HG03097 (cell line): ENCODE measurements at regions not wholly inside any gene's neighbourhood (a gene's known extent, or its start where the extent isn't known, plus 50 kb on each side); places are given as distances from the start of the nearest gene placed in this dataset.

Experiments used
- ATAC-seq: cut with Tn5 transposase; IDR thresholded peaks from one replicate; pipeline ENCODE4 v1.9.1; 2021; ENCODE audit not compliant: unreplicated experiment, low FRiP score

DNA sequence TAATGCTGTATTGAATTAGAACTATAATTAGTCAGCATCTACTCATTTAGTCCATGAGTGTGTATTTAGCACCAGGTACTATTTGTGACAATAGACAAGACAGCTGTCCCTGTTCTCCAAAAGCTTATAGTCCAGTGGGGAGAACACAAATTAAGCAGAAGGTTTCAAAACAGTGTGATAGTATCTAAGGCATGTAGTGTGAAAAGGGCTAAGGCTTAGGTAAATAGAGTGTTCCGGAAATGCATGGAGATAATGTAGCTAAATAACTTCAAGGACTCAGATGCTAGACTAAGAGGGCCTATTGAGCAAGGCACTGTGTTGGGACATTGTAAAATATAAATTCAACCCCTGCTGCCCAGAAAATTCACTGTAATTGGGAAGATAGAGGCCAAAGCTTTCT, 144.1 kb upstream of the MIR17HG start:
- no peak for ATAC-seq

DNA sequence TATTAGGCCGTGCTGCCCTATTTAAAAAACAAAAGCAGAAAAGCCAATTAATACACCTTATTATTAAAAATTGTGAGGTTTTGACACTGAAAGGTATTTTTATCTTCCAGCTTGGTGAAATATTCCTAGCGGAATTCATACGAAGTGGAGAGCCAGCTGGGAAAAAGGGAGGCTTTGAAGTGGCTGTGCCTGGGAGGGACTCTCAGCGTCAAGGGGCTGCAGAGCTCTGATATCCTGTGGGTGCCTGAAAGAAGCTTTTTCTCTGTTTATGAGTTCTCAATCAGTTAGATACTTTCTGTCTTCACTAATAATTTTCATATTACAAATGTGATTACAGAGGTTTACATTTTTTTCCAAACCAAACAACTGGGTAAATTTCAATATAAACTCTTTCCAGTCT, 140.2 kb upstream of the MIR17HG start:
- ATAC-seq: no peak

DNA sequence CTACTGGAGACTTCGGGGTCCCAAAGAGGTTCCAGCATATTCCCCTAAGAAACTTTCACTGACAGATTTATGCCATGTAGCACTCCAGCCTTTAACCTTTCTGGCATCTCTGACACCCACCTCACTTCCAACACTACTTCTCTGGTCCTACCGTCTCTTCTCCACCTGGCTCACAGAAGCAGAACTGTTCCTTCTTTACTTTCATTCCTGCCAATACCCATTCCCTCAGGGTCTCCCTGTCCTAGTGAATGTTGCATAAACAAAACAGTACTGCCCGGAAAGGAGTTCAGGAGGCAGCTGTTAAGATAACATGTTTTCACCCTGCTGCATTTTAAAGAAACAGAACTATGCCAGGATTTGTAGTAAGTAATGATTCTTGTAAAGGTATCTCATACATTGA, 136.0 kb upstream of the MIR17HG start:
- ATAC-seq: no peak

DNA sequence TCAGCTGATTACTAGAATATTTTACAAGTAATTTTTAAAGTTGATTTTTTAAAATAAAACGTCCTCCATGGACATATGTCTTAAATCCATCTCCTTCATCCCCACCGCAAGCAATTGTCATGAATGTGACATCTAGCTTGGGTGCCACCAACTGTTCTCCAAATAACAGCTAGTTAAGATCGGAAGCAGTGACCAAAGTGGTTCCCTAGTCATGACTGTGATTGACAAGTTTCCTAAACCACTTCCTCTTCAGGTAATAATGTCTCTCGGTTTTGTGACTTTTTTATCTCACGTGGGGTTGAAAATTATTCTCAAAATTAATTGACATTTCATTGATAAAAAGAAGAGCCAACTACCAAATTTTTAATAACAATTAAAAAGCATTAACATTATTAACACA, 135.3 kb upstream of the MIR17HG start:
- ATAC-seq: no peak

DNA sequence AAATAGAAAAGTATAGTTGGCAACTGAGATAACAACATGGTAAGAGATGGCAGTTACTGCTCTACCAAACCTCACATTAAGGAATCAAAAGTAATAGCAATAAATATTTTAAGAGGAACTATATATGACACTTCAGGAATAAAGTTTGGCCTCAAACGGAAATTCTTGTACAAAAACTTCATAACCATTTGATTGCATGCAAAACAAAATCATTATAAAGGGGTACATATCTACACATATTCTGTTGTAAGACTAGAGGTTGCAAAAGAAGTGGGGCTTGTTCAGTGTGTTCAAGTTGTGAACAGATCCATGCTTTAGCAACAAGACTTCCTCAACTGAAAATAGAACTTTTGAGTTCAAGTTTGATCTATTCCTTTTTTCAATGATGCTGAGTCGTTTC, 133.5 kb upstream of the MIR17HG start:
- ATAC-seq: no peak

DNA sequence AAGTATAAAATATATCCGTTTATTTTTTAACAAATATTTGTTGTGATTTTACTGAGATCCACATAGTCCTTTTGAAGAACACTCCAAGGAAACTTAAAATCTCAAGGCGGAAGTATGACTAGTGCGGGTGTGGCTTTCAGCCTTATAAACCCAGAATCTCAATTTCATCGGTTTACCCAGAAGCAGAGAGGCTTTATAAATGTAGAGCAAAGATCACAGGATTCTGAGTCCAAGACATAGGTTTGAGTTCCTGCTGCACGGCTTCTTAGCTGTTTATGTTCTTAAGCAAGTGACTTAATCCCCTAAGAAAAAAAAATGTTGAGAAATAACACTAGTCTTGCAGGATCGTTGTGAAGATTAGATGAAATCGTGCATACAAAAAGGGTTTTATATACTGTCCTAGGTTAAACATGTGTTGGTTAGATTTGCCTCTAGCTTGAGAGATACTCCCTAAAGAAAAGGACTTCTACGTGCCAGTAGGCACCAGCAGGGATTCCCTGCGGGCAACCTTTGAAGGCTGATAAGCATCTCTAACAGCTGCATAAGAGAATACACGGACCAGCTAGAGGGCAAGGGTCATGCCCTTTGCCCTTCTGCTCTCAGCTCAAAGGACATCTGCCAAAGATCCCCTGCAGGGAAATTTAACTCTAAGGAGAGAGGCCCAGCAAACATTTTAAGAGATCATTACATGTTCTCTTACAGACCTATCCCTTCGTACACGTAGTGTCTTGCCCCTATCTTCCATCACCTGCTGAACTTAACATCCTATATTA, 130.4 kb upstream of the MIR17HG start:
- ATAC-seq: no peak

DNA sequence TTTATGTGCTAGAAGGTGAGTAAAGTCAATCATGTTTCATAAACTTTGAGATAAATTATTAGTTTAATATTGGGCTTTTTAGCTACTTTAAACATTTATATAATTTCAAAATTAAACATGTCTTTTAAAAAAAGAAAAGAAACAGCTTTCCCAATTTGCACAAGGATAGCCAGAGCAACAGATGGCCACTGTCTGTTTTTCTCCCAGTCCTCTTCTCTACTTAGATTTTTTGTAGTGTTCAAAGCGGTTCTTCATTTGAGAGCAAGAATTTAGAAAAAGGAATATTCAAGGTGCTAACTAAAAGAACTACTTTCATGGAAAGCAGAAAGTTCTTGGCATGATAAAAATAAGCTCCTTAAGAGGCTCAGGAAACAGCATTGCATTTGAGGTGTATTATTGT, 128.3 kb upstream of the MIR17HG start:
- no peak for ATAC-seq

DNA sequence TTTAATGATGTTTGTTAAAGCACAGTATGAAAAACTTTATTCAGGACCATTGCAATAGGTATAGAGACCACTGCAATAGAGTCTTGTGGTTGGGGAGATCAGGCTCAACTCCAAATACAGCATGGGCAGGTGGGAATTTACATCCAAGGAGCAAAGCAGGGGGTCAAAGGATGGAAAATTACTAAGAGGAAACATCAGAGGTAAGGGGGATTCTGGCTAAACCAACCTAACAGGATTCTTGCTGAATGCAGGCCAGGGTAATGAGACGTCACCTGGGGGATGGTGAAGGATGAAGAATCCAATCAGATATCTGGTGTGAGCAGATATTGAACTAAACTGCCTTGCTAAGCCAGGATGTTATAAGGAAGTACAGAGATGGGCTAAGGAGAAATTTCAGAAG, 126.6 kb upstream of the MIR17HG start:
- no peak for ATAC-seq

DNA sequence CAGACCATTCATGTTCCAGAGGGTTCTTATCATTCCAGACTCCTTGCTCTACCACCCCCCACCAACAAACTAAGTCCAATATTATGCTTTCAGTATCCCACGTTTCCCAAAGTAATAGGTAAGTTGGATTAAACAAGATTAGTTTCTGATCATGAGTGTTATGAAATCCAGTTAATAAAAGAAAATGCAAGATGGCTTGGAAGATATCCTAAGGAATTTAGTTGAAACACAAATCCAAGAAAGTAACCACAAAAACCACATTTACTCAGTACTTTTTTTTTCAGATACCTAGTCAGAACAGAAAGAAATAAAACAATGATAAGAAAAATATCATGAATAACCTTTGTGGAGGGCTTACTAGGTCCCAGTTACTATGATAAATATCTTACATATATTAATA, 119.4 kb upstream of the MIR17HG start:
- ATAC-seq: no peak

DNA sequence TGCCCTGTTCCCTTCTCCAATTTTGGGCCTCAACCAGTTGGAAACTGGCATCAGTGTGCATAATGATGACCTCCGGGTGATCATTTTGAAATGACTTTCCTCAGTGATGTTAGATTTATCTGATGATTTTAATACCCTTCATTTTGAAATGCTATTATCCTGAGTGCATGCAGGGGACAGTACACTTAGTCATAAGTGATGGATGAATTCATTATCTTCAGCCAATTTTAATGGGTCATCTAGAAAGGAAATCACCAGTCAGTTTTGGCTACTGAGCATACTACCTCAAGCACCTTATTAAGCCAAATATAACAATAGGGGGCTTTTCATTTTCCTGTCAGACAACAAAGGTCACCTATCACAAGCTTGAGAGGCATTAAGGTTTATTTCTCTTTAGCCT, 118.5 kb upstream of the MIR17HG start:
- no peak for ATAC-seq

DNA sequence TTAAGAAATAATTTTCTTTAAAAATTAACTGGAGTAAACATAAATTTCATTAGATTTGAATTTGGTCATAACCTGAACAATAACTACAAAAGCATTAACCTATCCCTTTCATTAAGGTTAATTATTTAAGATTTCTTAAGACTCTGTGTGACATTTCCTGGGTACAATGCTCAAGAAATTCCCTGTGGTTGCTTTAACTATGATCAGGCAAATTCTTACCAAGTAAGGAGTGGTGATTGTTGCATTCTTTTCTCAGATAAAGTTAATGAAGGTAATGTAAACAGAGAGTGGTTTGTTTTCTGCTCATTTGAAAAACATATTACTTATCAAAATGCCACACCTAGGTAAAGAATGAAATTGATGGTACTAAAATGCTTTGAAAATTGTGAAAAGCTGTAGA, 114.8 kb upstream of the MIR17HG start:
- ATAC-seq: no peak

DNA sequence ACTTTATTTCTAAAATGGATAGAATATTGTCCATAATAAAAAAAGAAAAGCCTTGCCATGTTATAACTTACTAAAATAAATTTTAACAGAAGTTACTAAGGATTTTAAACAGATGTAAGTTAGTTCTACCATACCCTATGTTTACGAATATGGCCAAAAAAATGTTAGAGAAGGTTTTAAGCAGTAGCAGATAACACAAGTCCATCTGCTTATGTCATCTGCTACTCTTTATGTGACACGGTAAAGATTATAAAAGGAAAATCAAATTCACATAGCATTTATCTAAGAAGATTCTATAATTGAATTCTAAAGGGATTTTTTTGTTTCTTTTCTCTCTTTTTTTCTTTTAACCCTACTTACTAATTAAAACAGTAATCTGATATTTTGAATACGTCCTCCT, 114.2 kb upstream of the MIR17HG start:
- ATAC-seq: no peak

DNA sequence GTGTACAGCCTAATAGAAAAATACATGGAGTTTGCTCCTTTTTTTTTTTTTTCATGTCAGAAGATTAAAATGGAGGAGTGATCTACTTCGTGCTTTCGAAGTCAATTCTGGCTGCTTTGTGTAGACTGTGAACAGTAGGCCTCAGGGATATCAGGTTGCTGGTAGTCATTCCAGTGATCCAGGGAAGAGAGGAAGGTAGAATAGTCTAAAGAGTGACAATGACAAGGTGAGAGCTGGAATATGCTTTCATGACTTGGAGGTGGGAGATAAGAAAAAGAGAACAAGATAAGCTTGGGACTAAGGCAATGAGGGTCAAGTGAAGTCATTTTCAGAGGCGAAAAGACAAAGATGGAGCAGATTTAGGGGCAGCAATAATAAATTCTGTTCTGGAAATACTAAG, 111.3 kb upstream of the MIR17HG start:
- no peak for ATAC-seq

DNA sequence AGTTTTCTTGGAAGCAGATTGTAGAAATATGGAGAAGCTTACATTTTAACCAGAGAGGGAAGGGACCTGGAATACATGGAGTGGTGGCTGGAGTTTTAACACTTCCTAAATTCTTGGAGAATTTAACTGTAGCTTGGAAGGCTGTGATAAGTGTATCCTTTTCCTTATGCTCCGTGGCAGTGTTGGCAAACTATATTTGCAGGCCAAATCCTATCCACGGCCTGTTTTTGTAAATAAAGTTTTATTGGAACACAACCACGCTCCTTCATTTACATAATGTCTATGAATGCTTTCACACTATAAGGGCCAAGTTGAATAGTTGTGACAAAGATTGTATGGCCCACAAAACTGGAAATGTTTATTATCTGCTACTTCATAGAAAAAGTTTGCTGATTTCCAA, 110.6 kb upstream of the MIR17HG start:
- no peak for ATAC-seq

DNA sequence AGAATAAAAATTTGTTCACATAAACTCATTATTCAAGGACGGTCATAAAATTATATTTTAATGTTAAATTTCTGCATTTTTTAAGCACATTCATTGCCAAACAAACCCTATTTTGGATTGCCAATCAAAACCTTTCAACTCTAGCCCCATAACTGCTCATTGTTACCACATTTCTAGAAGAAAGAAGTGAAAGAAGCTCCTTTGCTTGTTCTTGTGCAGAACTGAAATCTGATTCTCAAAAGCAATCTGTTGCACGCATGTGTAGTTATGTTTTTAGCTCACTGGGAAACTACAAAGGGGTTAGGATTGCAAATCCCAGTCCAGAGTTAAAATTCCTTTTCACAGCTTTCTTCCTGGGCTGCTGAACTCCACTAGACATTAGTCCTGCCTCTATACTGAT, 109.5 kb upstream of the MIR17HG start:
- ATAC-seq: no peak

DNA sequence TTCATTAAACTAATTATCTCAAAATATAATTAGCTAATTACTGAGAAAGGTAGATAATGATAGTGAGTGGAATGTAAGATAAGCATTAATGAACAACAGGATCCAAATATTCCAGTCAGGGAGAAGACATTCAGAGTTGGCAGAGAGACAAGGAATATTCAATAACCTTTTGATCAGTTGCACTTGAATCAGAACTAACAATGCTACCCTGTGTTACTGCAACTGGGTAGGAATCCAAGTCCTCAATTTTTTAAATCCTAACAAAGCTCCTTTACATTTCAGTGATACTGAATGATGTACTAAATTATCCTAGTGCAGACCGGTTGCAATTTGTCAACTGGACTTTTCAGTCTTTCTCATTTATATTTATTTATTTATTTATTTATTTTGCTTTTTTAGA, 107.1 kb upstream of the MIR17HG start:
- no peak for ATAC-seq

DNA sequence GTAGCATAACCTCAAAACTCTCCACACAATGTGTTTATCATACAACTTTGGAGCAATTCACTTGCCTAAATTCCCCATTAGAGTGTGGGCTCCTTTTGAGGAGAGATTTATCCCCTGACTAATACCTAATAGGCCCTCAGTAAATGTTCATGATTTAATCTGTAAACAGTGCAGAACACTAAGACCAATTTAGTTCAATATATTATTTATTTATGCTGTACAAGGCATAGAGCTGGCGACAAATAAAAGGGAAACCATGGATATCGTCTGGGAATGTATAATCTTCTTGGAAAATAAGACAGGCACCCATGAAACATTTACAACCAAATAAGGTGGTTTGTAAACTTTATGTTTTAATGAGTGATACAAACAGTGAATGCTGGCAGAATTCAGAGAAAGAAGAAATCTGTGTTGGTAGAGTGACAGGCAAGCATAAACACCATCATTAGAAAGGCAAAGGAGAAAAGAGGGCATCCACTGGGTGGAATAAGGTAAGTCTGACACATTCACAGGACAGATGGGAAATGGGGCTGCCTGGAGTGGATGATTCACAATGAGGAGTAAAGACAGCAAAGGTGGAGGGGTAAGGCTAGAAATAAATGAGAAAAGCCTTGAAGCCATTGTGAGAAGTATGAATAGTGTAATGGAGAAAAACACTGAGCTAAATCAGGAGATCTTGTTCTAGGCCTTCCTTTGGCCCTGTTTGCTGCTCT, 106.1 kb upstream of the MIR17HG start:
- ATAC-seq: no peak

DNA sequence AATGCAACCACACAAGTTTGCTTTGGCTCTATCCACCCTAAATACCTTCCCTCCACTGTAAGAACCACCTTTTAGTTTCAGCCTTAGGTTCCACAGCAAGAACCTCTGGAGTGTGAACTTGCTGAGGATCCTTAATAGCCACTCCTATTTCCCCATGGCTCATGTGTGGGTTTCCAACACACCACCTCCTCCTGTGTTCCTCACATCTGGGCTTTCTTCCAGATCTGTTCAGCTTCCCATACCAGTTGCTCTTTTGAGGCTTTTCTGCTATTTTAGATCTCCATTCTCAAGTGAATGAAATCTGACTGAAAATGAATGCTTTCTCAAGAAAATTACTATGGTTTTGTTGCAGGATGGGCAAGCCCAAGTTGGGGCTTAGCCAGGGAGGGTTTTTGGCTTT, 104.8 kb upstream of the MIR17HG start:
- ATAC-seq: no peak

DNA sequence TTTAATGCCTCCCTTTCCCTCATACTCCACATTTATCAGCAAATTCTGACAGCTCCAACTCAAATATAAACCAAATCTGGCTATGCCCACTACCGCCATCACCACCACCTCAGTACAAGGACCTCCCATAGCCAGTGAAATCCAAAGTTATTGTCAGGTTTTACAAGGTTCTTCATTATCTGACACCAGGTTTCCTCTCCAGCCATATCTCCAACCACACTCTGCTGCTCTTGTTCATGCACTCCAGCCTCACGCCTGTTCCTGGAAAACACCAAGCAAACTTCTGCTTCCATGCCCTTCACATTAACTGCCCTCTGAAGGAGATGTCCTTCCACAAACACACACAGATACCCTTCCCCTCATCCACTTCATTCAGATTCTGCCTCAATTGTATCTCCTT, 102.2 kb upstream of the MIR17HG start:
- ATAC-seq: no peak

DNA sequence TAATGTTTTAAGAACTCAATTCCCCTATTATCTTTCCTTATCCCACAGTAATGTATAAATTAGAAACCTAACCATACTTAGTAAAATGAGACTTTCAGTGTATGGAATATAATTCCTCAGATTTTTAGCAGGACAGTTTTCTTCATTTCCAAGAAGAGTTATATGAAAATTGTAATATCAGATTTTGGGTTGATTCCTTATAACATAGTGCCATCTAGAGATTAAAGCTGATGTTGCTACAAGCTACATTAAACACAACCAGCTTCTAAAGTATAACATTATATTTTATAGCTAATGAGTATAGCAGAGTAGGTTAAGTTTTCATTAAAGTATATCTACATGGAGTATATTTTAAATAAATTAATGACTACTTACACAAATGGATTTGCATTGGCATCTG, 99.7 kb upstream of the MIR17HG start:
- ATAC-seq: no peak

DNA sequence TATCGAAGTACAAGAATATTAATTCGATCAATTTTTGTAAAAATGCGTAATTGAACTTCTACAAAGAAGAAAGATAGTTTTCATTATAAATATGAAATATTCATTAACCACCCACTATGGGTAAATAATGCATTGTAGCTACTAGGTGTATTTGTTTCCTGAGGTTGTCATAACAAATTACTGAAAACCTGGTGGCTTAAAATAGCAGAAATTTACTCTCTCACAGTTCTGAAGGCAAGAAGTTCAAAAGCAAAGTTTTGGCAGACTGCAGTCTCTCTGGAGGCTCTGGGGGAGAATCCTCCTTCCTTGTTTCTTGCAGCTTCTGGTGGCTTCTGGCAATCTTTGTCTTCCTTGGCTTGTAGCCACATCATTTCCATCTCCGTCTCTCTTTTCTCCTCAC, 99.2 kb upstream of the MIR17HG start:
- no peak for ATAC-seq

DNA sequence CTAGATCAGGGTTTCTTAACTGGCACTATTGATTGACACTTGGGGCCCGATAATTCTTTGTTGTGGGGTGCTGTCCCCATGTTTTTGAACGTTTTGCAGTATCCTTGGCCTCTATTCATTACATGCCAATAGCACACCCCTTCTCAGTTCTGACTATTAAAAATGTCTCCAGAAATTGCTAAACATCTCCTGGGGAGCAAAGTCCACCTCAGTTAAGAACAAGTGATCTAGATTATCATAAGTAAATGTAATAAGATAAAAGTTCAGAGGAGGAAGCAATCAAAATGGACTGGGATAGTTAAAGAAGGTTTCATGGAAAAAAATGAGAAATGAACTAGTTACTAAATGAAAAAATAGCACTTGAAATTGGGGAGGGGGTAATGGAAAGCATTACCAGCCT, 98.1 kb upstream of the MIR17HG start:
- no peak for ATAC-seq
